ENCODE measurements at regions not wholly inside any gene's neighbourhood (a gene's known extent, or its start where the extent isn't known, plus 50 kb on each side); places are given as distances from the start of the nearest gene placed in this dataset.

GRCh38 chrX:121208563-121208962, 161.2 kb downstream of the GLUD2 start:
- no peak for TF ChIP-seq CTCF (IDR thresholded peaks at IDR 0.05)
- no peak for DNase-seq (ENCODE audit: low spot score)
- Histone ChIP-seq H3K4me3 (no peak overlapping the region), H3K27ac (no peak overlapping the region)

GRCh38 chrX:121216641-121217374, 169.4 kb downstream of the GLUD2 start:
- TF ChIP-seq CTCF (IDR thresholded peaks at IDR 0.05) = no peak
- DNase-seq (ENCODE audit: low spot score) = no peak

GRCh38 chrX:121221322-121221977, 174.0 kb downstream of the GLUD2 start:
- H3K4me3 ChIP-seq = no peak overlapping the region
- TF ChIP-seq CTCF (IDR thresholded peaks at IDR 0.05) = no peak
- DNase-seq (ENCODE audit: low spot score) = no peak
- H3K27ac ChIP-seq = no peak overlapping the region

More at GRCh38 chrX:121216641-121217374, 169.4 kb downstream of the GLUD2 start:
- Histone ChIP-seq H3K4me3 (no peak overlapping the region), H3K27ac (no peak overlapping the region)

GRCh38 chrX:121227888-121228287, 180.5 kb downstream of the GLUD2 start:
- no peak for DNase-seq (ENCODE audit: low spot score)
- TF ChIP-seq CTCF (IDR thresholded peaks at IDR 0.05) = no peak
- Histone ChIP-seq H3K27ac (no peak overlapping the region), H3K4me3 (no peak overlapping the region)

- no peak overlapping the region for H3K4me3 ChIP-seq
- DNase-seq (ENCODE audit: low spot score) = no peak
- TF ChIP-seq CTCF (IDR thresholded peaks at IDR 0.05) = no peak
- H3K27ac ChIP-seq = no peak overlapping the region
Measured at GRCh38 chrX:121231566-121232358, 184.4 kb downstream of the GLUD2 start.

GRCh38 chrX:121236040-121236439, 188.6 kb downstream of the GLUD2 start:
- Histone ChIP-seq H3K4me3 (no peak overlapping the region), H3K27ac (no peak overlapping the region)
- no peak for TF ChIP-seq CTCF (IDR thresholded peaks at IDR 0.05)
- no peak for DNase-seq (ENCODE audit: low spot score)

All from coronary artery (tissue), 2 donors.